Hepatocyte (in vitro differentiated cells): ENCODE measurements at regions not wholly inside any gene's neighbourhood (a gene's known extent, or its start where the extent isn't known, plus 50 kb on each side); places are given as distances from the start of the nearest gene placed in this dataset.

Source experiments
- DNase-seq: peaks from one replicate; pipeline ENCODE4 v3.0.0-alpha.2; 2016; ENCODE audit warnings: low spot score
- H2AFZ ChIP-seq: fragments of 200-600 bp; sonication (generic); 2 replicates; pipeline ENCODE4 v1.6.0; 2016; ENCODE audit warnings: antibody characterized with exemption, mild to moderate bottlenecking
- H3K27ac ChIP-seq: fragments of 200-600 bp; sonication (generic); 2 replicates; pipeline ENCODE4 v1.5.1; 2016; ENCODE audit warnings: mild to moderate bottlenecking
- H3K27me3 ChIP-seq: fragments of 200-600 bp; sonication (generic); 2 replicates; pipeline ENCODE4 v1.6.1; 2016
- H3K36me3 ChIP-seq: fragments of 200-600 bp; sonication (generic); replicated peaks from 2 replicates; pipeline ENCODE4 v1.5.1; 2016; ENCODE audit warnings: low read depth; ENCODE audit not compliant: insufficient read depth
- H3K4me1 ChIP-seq: fragments of 200-600 bp; sonication (generic); 2 replicates; pipeline ENCODE4 v1.5.1; 2016; ENCODE audit warnings: mild to moderate bottlenecking, moderate library complexity; ENCODE audit not compliant: insufficient read depth
- H3K4me2 ChIP-seq: fragments of 200-600 bp; sonication (generic); 2 replicates; pipeline ENCODE4 v1.6.0; 2016
- H3K4me3 ChIP-seq: fragments of 200-600 bp; sonication (generic); 2 replicates; pipeline ENCODE4 v1.5.1; 2016; ENCODE audit warnings: mild to moderate bottlenecking
- H3K79me2 ChIP-seq: fragments of 200-600 bp; sonication (generic); 2 replicates; pipeline ENCODE4 v1.6.0; 2017; ENCODE audit warnings: mild to moderate bottlenecking
- H3K9me2 ChIP-seq: fragments of 200-600 bp; sonication (generic); replicated peaks from 2 replicates; pipeline ENCODE4 v1.6.0; 2017; ENCODE audit warnings: mild to moderate bottlenecking; ENCODE audit not compliant: insufficient read depth
- H3K9me3 ChIP-seq: fragments of 200-600 bp; sonication (generic); 2 replicates; pipeline ENCODE4 v1.5.1; 2016; ENCODE audit warnings: low read depth, mild to moderate bottlenecking
- H4K20me1 ChIP-seq: fragments of 200-600 bp; sonication (generic); 2 replicates; pipeline ENCODE4 v1.6.0; 2016; ENCODE audit warnings: mild to moderate bottlenecking; ENCODE audit not compliant: insufficient read depth, poor library complexity, severe bottlenecking
- EZH2 ChIP-seq: fragments of 200-600 bp; sonication (generic); IDR thresholded peaks from 2 replicates; pipeline ENCODE4 v1.6.1; 2016; ENCODE audit warnings: antibody characterized with exemption, mild to moderate bottlenecking, borderline replicate concordance
- EZH2phosphoT487 ChIP-seq: fragments of 200-600 bp; sonication (generic); IDR thresholded peaks from one replicate; pipeline ENCODE4 v1.6.1; 2018; ENCODE audit warnings: antibody characterized with exemption, mild to moderate bottlenecking, low read depth, moderate library complexity; ENCODE audit not compliant: unreplicated experiment, severe bottlenecking
- WGBS: methylation state at CpG from one replicate; pipeline ENCODE4 v1.1.6; 2016; ENCODE audit warnings: low lambda C conversion rate; ENCODE audit errors: missing lambda C conversion rate; 5-methylcytosine and 5-hydroxymethylcytosine counted together
- TF ChIP-seq, protein P1 (sequence below): fragments of 200-600 bp; sonication (generic); IDR thresholded peaks from 2 replicates; pipeline ENCODE4 v1.5.1; 2016; ENCODE audit warnings: antibody characterized with exemption, mild to moderate bottlenecking; ENCODE audit not compliant: poor library complexity

DNA sequence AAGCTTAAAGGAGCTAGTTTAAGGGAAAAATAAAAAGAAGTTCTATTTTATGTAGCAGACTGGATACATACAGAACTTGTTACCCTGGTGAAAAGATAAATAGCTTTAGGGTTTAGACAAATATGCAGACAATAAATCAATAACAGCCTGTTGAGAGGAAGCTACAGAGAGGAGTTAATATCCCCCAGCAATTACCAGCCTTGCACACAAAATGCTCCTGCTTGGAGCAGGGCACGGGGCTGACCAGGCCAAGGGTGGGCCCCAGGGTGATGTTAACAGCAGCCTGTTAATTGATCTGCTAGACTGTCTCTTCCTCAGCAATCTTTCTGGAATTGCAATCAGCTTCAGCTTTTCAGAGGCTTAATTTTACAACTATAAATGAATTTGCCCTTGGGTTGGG is 125.1 kb upstream of the SOX4 start:
- Histone ChIP-seq H3K27ac (no peak overlapping the region), H3K36me3 (no peaks in the 10 kb centered on the region), H3K4me2 (no peak overlapping the region), H3K4me1 (no peaks in the 10 kb centered on the region), H4K20me1 (no peaks in the 10 kb centered on the region), H2AFZ (no peak overlapping the region), H3K27me3 (no peaks in the 10 kb centered on the region), H3K79me2 (no peaks in the 10 kb centered on the region), H3K9me2 (no peaks in the 10 kb centered on the region), H3K4me3 (no peak overlapping the region), H3K9me3 (no peaks in the 10 kb centered on the region)
- DNase-seq = no peak
- 15% methylated on average over 1 of the region's 1 CpG for WGBS
- TF ChIP-seq EZH2phosphoT487 (no peak), EZH2 (no peak)
- TF ChIP-seq, protein P1, sequence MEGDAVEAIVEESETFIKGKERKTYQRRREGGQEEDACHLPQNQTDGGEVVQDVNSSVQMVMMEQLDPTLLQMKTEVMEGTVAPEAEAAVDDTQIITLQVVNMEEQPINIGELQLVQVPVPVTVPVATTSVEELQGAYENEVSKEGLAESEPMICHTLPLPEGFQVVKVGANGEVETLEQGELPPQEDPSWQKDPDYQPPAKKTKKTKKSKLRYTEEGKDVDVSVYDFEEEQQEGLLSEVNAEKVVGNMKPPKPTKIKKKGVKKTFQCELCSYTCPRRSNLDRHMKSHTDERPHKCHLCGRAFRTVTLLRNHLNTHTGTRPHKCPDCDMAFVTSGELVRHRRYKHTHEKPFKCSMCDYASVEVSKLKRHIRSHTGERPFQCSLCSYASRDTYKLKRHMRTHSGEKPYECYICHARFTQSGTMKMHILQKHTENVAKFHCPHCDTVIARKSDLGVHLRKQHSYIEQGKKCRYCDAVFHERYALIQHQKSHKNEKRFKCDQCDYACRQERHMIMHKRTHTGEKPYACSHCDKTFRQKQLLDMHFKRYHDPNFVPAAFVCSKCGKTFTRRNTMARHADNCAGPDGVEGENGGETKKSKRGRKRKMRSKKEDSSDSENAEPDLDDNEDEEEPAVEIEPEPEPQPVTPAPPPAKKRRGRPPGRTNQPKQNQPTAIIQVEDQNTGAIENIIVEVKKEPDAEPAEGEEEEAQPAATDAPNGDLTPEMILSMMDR = no peak

DNA sequence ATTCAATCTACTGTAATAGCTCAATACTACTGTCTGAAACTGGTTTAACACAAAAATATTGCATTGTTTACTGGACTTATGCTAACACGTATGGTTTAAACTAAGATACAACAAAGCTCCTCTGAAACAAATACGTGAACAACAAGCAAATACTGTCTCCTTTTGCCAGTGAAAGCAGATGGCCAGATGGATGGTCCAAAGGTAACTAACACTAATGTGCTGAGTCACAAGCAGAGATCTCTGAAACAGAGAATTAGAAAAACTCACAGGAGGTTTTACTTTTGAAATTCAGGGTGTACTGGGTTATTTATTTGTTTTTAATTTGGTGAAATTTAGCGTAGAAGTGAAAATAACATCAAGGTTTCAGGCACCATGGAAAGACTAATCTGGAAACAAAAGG is 124.3 kb upstream of the SOX4 start:
- no peak overlapping the region for H3K4me2 ChIP-seq
- DNase-seq = no peak
- no peaks in the 10 kb centered on the region for H3K9me2 ChIP-seq
- no peak overlapping the region for H3K27ac ChIP-seq
- 67% methylated on average over 3 of the region's 3 CpGs for WGBS
- no peak overlapping the region for H2AFZ ChIP-seq
- TF ChIP-seq, protein P1 = no peak
- no peak for TF ChIP-seq EZH2
- no peak for TF ChIP-seq EZH2phosphoT487
- no peaks in the 10 kb centered on the region for H3K27me3 ChIP-seq
- no peak overlapping the region for H3K4me3 ChIP-seq
- H3K36me3 ChIP-seq = no peaks in the 10 kb centered on the region
- no peaks in the 10 kb centered on the region for H3K4me1 ChIP-seq
- no peaks in the 10 kb centered on the region for H4K20me1 ChIP-seq
- no peaks in the 10 kb centered on the region for H3K79me2 ChIP-seq
- H3K9me3 ChIP-seq = no peaks in the 10 kb centered on the region

DNA sequence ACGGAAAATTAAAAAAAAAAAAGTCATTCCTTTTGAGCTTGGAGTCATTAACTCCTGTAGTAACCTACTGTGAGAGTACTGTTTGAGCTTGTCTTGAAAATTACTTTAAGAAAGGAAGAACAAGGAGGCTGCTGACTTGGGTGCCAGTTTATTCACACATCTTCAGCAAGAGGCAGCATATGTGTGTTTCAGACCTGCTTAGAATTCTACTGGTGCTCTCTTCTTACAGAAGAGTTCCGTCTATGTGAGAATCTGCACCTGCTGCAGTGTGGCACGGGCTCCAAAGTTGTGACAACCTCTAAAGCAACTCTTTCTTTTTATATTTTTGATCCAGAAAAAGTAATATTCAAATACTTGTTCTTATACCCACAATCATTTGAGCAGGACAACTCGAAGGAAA is 117.4 kb upstream of the SOX4 start:
- no peaks in the 10 kb centered on the region for H3K9me3 ChIP-seq
- no peak overlapping the region for H2AFZ ChIP-seq
- no peaks in the 10 kb centered on the region for H3K36me3 ChIP-seq
- H3K9me2 ChIP-seq = no peaks in the 10 kb centered on the region
- TF ChIP-seq EZH2 (no peak), EZH2phosphoT487 (no peak)
- TF ChIP-seq, protein P1 = no peak
- H3K79me2 ChIP-seq = no peaks in the 10 kb centered on the region
- no peak for DNase-seq
- H4K20me1 ChIP-seq = no peaks in the 10 kb centered on the region
- H3K4me2 ChIP-seq = no peak overlapping the region
- H3K27ac ChIP-seq = no peak overlapping the region
- no peaks in the 10 kb centered on the region for H3K27me3 ChIP-seq
- 76% methylated on average over 4 of the region's 4 CpGs for WGBS
- no peaks in the 10 kb centered on the region for H3K4me1 ChIP-seq
- H3K4me3 ChIP-seq = no peak overlapping the region

DNA sequence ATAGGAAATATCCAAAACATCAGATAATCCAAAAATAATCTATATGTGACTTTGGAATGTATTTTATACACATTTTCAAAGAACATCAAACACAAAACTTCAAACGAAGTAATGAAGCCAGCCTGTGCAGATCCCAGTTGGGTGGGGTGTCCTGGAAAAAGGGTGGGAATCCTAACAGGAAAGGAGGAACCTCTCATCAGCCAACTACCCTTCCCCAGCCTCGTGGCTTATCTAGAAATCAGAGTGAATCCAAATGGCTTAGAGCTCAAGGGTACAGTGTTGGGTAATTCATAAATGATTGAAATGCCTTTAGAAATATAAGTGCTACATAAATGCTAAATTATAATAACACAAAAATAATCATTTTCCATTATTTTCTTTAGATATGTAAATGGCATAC is 115.1 kb upstream of the SOX4 start:
- WGBS = 48% methylated on average over 2 of the region's 2 CpGs
- Histone ChIP-seq H3K79me2 (no peaks in the 10 kb centered on the region), H3K4me1 (no peaks in the 10 kb centered on the region), H3K27me3 (no peaks in the 10 kb centered on the region), H2AFZ (no peak overlapping the region), H3K9me2 (no peaks in the 10 kb centered on the region), H3K27ac (no peak overlapping the region), H4K20me1 (no peaks in the 10 kb centered on the region), H3K4me3 (no peak overlapping the region), H3K4me2 (no peak overlapping the region), H3K36me3 (no peaks in the 10 kb centered on the region), H3K9me3 (no peaks in the 10 kb centered on the region)
- no peak for TF ChIP-seq EZH2phosphoT487
- no peak for TF ChIP-seq EZH2
- TF ChIP-seq, protein P1 = no peak
- DNase-seq = no peak
